H1 (cell line): ENCODE measurements at regions not wholly inside any gene's neighbourhood (a gene's known extent, or its start where the extent isn't known, plus 50 kb on each side); places are given as distances from the start of the nearest gene placed in this dataset.

Experiments used
- CTCF ChIA-PET: fragments of 300-600 bp; sonication (Branson Sonifier 250); formaldehyde crosslinking; loops from one replicate; lab custom pipeline; 2021; ENCODE audit not compliant: partially characterized antibody; lab: Charles Lee
- POLR2A ChIA-PET: fragments of 300-600 bp; sonication (Branson Sonifier 250); formaldehyde crosslinking; loops from one replicate; lab custom pipeline; 2021; ENCODE audit warnings: inconsistent platforms; ENCODE audit not compliant: partially characterized antibody; lab: Charles Lee
- DNase-seq, 2 experiments: peaks; one replicate each; pipeline versions ENCODE4 v3.0.0 to v3.0.0-alpha.2; 2010 to 2022; ENCODE audit warnings: low spot score in 2 of 2, low read depth in 1 of 2, mixed read lengths in 1 of 2
- FAIRE-seq: peaks from 2 replicates; lab custom pipeline; 2011; peaks lifted over from hg19 to GRCh38; lab: Jason Lieb, UNC
- H2AFZ ChIP-seq: 2 replicates; pipeline ENCODE4 v1.8.1; 2012; ENCODE audit warnings: low read length, inconsistent platforms
- H2AK5ac ChIP-seq: 2 replicates; pipeline ENCODE4 v1.6.1; 2013; ENCODE audit warnings: low read depth, low read length
- H2BK120ac ChIP-seq: replicated peaks from 2 replicates; pipeline ENCODE3; 2013; ENCODE audit warnings: low read depth, low read length, inconsistent platforms
- H2BK12ac ChIP-seq: 2 replicates; pipeline ENCODE4 v1.6.1; 2013; ENCODE audit warnings: low read depth, low read length
- H2BK15ac ChIP-seq: 2 replicates; pipeline ENCODE4 v1.6.1; 2013; ENCODE audit warnings: low read length
- H2BK20ac ChIP-seq: 2 replicates; pipeline ENCODE4 v1.6.1; 2013; ENCODE audit warnings: low read length
- H2BK5ac ChIP-seq: 2 replicates; pipeline ENCODE4 v1.6.1; 2013; ENCODE audit warnings: low read depth, low read length
- H3K14ac ChIP-seq: 2 replicates; pipeline ENCODE4 v1.6.1; 2013; ENCODE audit warnings: inconsistent platforms; ENCODE audit not compliant: insufficient read length
- H3K18ac ChIP-seq: 2 replicates; pipeline ENCODE4 v1.6.1; 2013; ENCODE audit warnings: low read length; ENCODE audit errors: extremely low read depth
- H3K23ac ChIP-seq: 2 replicates; pipeline ENCODE4 v1.6.1; 2013; ENCODE audit warnings: inconsistent platforms; ENCODE audit not compliant: insufficient read length
- H3K23me2 ChIP-seq: 2 replicates; pipeline ENCODE4 v1.6.1; 2013; ENCODE audit warnings: low read depth, low read length
- H3K27ac ChIP-seq: 2 replicates; pipeline ENCODE4 v1.6.1; 2011; ENCODE audit warnings: low read depth, low read length, inconsistent platforms
- H3K27me3 ChIP-seq, 4 experiments: replicated peaks in 1 of 4; 1 replicate in 1 of 4; 2 replicates in 3 of 4; pipeline versions ENCODE4 v1.6.1 to v1.8.1; 2011 to 2013; ENCODE audit warnings: low read length in 3 of 4, mild to moderate bottlenecking in 3 of 4, inconsistent platforms in 2 of 4, mixed read lengths in 2 of 4, moderate library complexity in 1 of 4; ENCODE audit not compliant: control insufficient read depth in 3 of 4, insufficient read depth in 3 of 4; ENCODE audit errors: extremely low read depth in 1 of 4
- H3K36me3 ChIP-seq, 4 experiments: 2 replicates each; pipeline versions ENCODE4 v1.6.1 to v1.8.1; 2011 to 2013; ENCODE audit warnings: mild to moderate bottlenecking in 4 of 4, low read length in 3 of 4, moderate library complexity in 2 of 4, control low read depth in 1 of 4, inconsistent platforms in 1 of 4; ENCODE audit not compliant: insufficient read depth in 4 of 4, control insufficient read depth in 2 of 4
- H3K4ac ChIP-seq: replicated peaks from 2 replicates; pipeline ENCODE3; 2013; ENCODE audit warnings: low read length, low read depth, mixed read lengths, inconsistent platforms; ENCODE audit not compliant: insufficient read length
- H3K4me1 ChIP-seq, 4 experiments: replicated peaks in 1 of 4; 1 replicate in 1 of 4; 2 replicates in 3 of 4; pipeline versions ENCODE4 v1.6.1 to v1.8.1; 2011 to 2013; ENCODE audit warnings: low read length in 3 of 4, inconsistent platforms in 2 of 4, mixed read lengths in 1 of 4; ENCODE audit not compliant: insufficient read depth in 4 of 4, control insufficient read depth in 3 of 4
- H3K4me2 ChIP-seq, 2 experiments: 2 replicates each; pipeline versions ENCODE4 v1.6.1 to v1.8.1; 2011 to 2013; ENCODE audit warnings: low read depth in 2 of 2, low read length in 2 of 2, control low read depth in 1 of 2, inconsistent platforms in 1 of 2, mild to moderate bottlenecking in 1 of 2; ENCODE audit not compliant: insufficient read depth in 1 of 2
- H3K4me3 ChIP-seq, 4 experiments: fragments of 200-600, 300-600 bp in 1 of 4; sonication (generic), shearing (Covaris generic), sonication (Bioruptor Twin) in 1 of 4; 2 replicates each; pipeline versions ENCODE4 v1.5.1 to v1.8.1; 2011 to 2016; ENCODE audit warnings: low read length in 4 of 4, low read depth in 3 of 4, control low read depth in 2 of 4, inconsistent platforms in 2 of 4, mild to moderate bottlenecking in 2 of 4, mixed read lengths in 1 of 4, moderate library complexity in 1 of 4; ENCODE audit not compliant: insufficient read depth in 2 of 4; ENCODE audit errors: extremely low read depth in 1 of 4
- H3K56ac ChIP-seq: replicated peaks from 2 replicates; pipeline ENCODE3; 2013; ENCODE audit warnings: low read depth, mild to moderate bottlenecking, mixed read lengths, low read length, inconsistent platforms; ENCODE audit not compliant: insufficient read length
- H3K79me1 ChIP-seq: 2 replicates; pipeline ENCODE4 v1.6.1; 2013; ENCODE audit warnings: low read depth, low read length, control low read depth
- H3K79me2 ChIP-seq, 2 experiments: 2 replicates each; pipeline versions ENCODE4 v1.6.1 to v1.8.1; 2012 to 2013; ENCODE audit warnings: low read length in 2 of 2, mild to moderate bottlenecking in 2 of 2, inconsistent platforms in 1 of 2; ENCODE audit not compliant: insufficient read depth in 2 of 2, control insufficient read depth in 1 of 2
- H3K9ac ChIP-seq, 4 experiments: replicated peaks in 1 of 4; 1 replicate in 1 of 4; 2 replicates in 3 of 4; pipeline versions ENCODE4 v1.6.1 to v1.8.1; 2011 to 2013; ENCODE audit warnings: low read depth in 3 of 4, low read length in 3 of 4, control low read depth in 2 of 4, mild to moderate bottlenecking in 2 of 4, moderate library complexity in 2 of 4, inconsistent platforms in 1 of 4; ENCODE audit errors: extremely low read depth in 1 of 4
- H3K9me3 ChIP-seq, 2 experiments: 2 replicates each; pipeline versions ENCODE4 v1.6.1 to v1.8.1; 2012 to 2013; ENCODE audit warnings: mild to moderate bottlenecking in 2 of 2, moderate library complexity in 2 of 2, control low read depth in 1 of 2, inconsistent platforms in 1 of 2, low read depth in 1 of 2, low read length in 1 of 2, mixed read lengths in 1 of 2; ENCODE audit not compliant: insufficient read depth in 2 of 2
- H4K20me1 ChIP-seq, 2 experiments: replicated peaks in 1 of 2; 2 replicates each; pipeline versions ENCODE3 to v1.8.1; 2011 to 2013; ENCODE audit warnings: inconsistent platforms in 2 of 2, low read length in 2 of 2, mild to moderate bottlenecking in 1 of 2; ENCODE audit not compliant: insufficient read depth in 2 of 2, control insufficient read depth in 1 of 2
- H4K5ac ChIP-seq: 2 replicates; pipeline ENCODE4 v1.6.1; 2013; ENCODE audit warnings: low read length, low read depth, mixed read lengths, inconsistent platforms; ENCODE audit not compliant: insufficient read length
- H4K8ac ChIP-seq: 2 replicates; pipeline ENCODE4 v1.8.0; 2013; ENCODE audit warnings: mild to moderate bottlenecking, moderate library complexity, low read length, inconsistent platforms; ENCODE audit not compliant: insufficient read depth; ENCODE audit errors: extremely low read depth
- H4K91ac ChIP-seq: replicated peaks from 2 replicates; pipeline ENCODE3; 2013; ENCODE audit warnings: low read length, mixed read lengths, inconsistent platforms; ENCODE audit not compliant: insufficient read length
- BACH1 ChIP-seq: IDR thresholded peaks from 2 replicates; pipeline ENCODE4 v1.6.1; 2012; ENCODE audit warnings: low read length, improper control_type of control experiment
- CBX8 ChIP-seq: fragments of 300-800, 300-1000 bp; sonication (generic); IDR thresholded peaks from 2 replicates; pipeline ENCODE4 v1.7.1; 2016; ENCODE audit warnings: low read depth, low read length, borderline replicate concordance
- EZH2 ChIP-seq: fragments of 200-600 bp; sonication (generic); IDR thresholded peaks from 2 replicates; pipeline ENCODE4 v1.7.1; 2012; ENCODE audit warnings: low read depth, mild to moderate bottlenecking, moderate library complexity, low read length, inconsistent platforms; ENCODE audit not compliant: severe bottlenecking
- HDAC2 ChIP-seq, 2 experiments: fragments of 300-600 bp in 1 of 2; sonication (generic) in 1 of 2; IDR thresholded peaks; 2 replicates each; pipeline ENCODE4 v1.6.1; 2011 to 2012; ENCODE audit warnings: low read depth in 2 of 2, low read length in 2 of 2, mild to moderate bottlenecking in 2 of 2, moderate library complexity in 2 of 2, borderline replicate concordance in 1 of 2, inconsistent platforms in 1 of 2
- HDAC6 ChIP-seq: IDR thresholded peaks from one replicate; pipeline ENCODE4 v1.7.1; 2012; ENCODE audit warnings: low read depth, mild to moderate bottlenecking, inconsistent platforms, low read length, moderate library complexity
- JUND ChIP-seq: IDR thresholded peaks from 2 replicates; pipeline ENCODE4 v1.6.1; 2011; ENCODE audit warnings: mild to moderate bottlenecking, improper control_type of control experiment, low read length
- KDM4A ChIP-seq: IDR thresholded peaks from one replicate; pipeline ENCODE4 v1.7.1; 2012; ENCODE audit warnings: low read depth, mild to moderate bottlenecking, moderate library complexity, low read length, inconsistent platforms; ENCODE audit not compliant: severe bottlenecking
- MAFK ChIP-seq: IDR thresholded peaks from 2 replicates; pipeline ENCODE4 v1.6.1; 2012; ENCODE audit warnings: low read depth, mild to moderate bottlenecking, improper control_type of control experiment, low read length
- RAD21 ChIP-seq, 2 experiments: IDR thresholded peaks in 1 of 2; conservative IDR thresholded peaks in 1 of 2; 2 replicates each; pipeline ENCODE4 v1.6.1; 2011; ENCODE audit warnings: low read depth in 2 of 2, low read length in 2 of 2, improper control_type of control experiment in 1 of 2, inconsistent platforms in 1 of 2, mild to moderate bottlenecking in 1 of 2, moderate library complexity in 1 of 2
- RNF2 ChIP-seq: fragments of 200-900, 300-1000 bp; sonication (generic); IDR thresholded peaks from 2 replicates; pipeline ENCODE4 v1.7.1; 2016; ENCODE audit warnings: borderline replicate concordance, low read depth, mild to moderate bottlenecking, antibody characterized with exemption, low read length; ENCODE audit not compliant: poor library complexity, severe bottlenecking; ENCODE audit errors: missing control alignments
- SP4 ChIP-seq: IDR thresholded peaks from 2 replicates; pipeline ENCODE4 v1.6.1; 2012; ENCODE audit warnings: low read length, inconsistent platforms
- YY1 ChIP-seq: IDR thresholded peaks from 2 replicates; pipeline ENCODE4 v1.6.1; 2011; ENCODE audit warnings: low read depth, mild to moderate bottlenecking, low read length
- WGBS, 2 experiments: shearing (Covaris generic) in 1 of 2; methylation state at CpG; one replicate each; pipeline versions ENCODE4 v1.1.6 to v1.1.7; 2013 to 2015; ENCODE audit warnings: low lambda C conversion rate in 2 of 2, mixed read lengths in 2 of 2, inconsistent platforms in 1 of 2, low coverage in 1 of 2, missing lambda C conversion rate in 1 of 2; ENCODE audit not compliant: insufficient replicate concordance in 2 of 2, insufficient coverage in 1 of 2, insufficient read length in 1 of 2; ENCODE audit errors: extremely low coverage in 1 of 2, missing lambda C conversion rate in 1 of 2; 5-methylcytosine and 5-hydroxymethylcytosine counted together
- TF ChIP-seq, protein P1 (sequence below): IDR thresholded peaks from 2 replicates; pipeline ENCODE4 v1.6.1; 2011; ENCODE audit warnings: low read length, improper control_type of control experiment

- Histone ChIP-seq H3K9ac (no peak overlapping the region), H3K18ac (no peak overlapping the region), H3K27me3 (no peaks in the 10 kb centered on the region), H2AFZ (no peak overlapping the region), H2BK12ac (no peak overlapping the region), H4K91ac (no peak overlapping the region), H3K4me1 (no peaks in the 10 kb centered on the region), H3K23ac (no peak overlapping the region), H3K4me3 (no peak overlapping the region), H3K36me3 (no peaks in the 10 kb centered on the region), H2BK15ac (peak overlapping the region; percentile 35; the same call in 1 of the 2 replicates), H3K23me2 (no peaks in the 10 kb centered on the region), H3K79me1 (no peaks in the 10 kb centered on the region), H4K5ac (no peak overlapping the region), H2BK5ac (no peak overlapping the region), H3K4me2 (no peak overlapping the region), H3K56ac (no peak overlapping the region), H2BK20ac (no peak overlapping the region), H3K14ac (no peak overlapping the region), H3K4ac (no peak overlapping the region), H4K20me1 (no peaks in the 10 kb centered on the region), H3K79me2 (no peaks in the 10 kb centered on the region), H3K27ac (no peak overlapping the region), H2BK120ac (no peak overlapping the region), H2AK5ac (no peak overlapping the region), H3K9me3 (no peaks in the 10 kb centered on the region), H4K8ac (no peak overlapping the region)
- DNase-seq (no peak), FAIRE-seq (no peak)
- ChIA-PET POLR2A (no interaction called here), CTCF (no interaction called here)
- WGBS, 2 experiments = 91% methylated on average over 8 of the region's 8 CpGs; no CpG with 5 or more reads in 1 of the 2 experiments
- TF ChIP-seq CBX8 = no peak
- no peak for TF ChIP-seq EZH2
- TF ChIP-seq SP4 = no peak
- TF ChIP-seq KDM4A = no peak
- no peak for TF ChIP-seq JUND
- no peak for TF ChIP-seq RNF2
- TF ChIP-seq BACH1 = no peak
- TF ChIP-seq RAD21 (IDR thresholded peaks at IDR 0.05 in 1 of 2, conservative IDR thresholded peaks at IDR 0.05 in 1 of 2; ENCODE audit: low read depth in 2 of 2, low read length in 2 of 2) = no peak
- TF ChIP-seq, protein P1, sequence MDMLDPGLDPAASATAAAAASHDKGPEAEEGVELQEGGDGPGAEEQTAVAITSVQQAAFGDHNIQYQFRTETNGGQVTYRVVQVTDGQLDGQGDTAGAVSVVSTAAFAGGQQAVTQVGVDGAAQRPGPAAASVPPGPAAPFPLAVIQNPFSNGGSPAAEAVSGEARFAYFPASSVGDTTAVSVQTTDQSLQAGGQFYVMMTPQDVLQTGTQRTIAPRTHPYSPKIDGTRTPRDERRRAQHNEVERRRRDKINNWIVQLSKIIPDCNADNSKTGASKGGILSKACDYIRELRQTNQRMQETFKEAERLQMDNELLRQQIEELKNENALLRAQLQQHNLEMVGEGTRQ = no peak
- no peak for TF ChIP-seq YY1
- TF ChIP-seq HDAC2 (IDR thresholded peaks at IDR 0.05; ENCODE audit: borderline replicate concordance in 1 of 2, low read depth in 2 of 2, low read length in 2 of 2) = no peak
- TF ChIP-seq MAFK = no peak
- no peak for TF ChIP-seq HDAC6
Observed at GRCh38 chr2:144607099-144607498, 87.2 kb upstream of the ZEB2 start.
